A549 (cell line): ENCODE measurements at regions not wholly inside any gene's neighbourhood (a gene's known extent, or its start where the extent isn't known, plus 50 kb on each side); places are given as distances from the start of the nearest gene placed in this dataset.

Experiments
- ATAC-seq, 2 experiments: fragments of 200-7000 bp in 1 of 2; fragments of >200 bp in 1 of 2; cut with Nextera tagmentation in 1 of 2; cut with Tn5 transposase in 1 of 2; 3 replicates each; pipeline versions ENCODE4 v1.8.0 to v1.9.1; 2018 to 2020; ENCODE audit warnings: mild to moderate bottlenecking in 1 of 2, moderate library complexity in 1 of 2
- CTCF ChIA-PET: fragments of 300-600 bp; sonication (Branson Sonifier 250); formaldehyde crosslinking; extraction: SDS; loops from one replicate; lab custom pipeline; 2021; ENCODE audit warnings: antibody characterized with exemption, inconsistent platforms; lab: Yijun Ruan, JAX
- POLR2A ChIA-PET: fragments of 350-600 bp; formaldehyde crosslinking; extraction: SDS; loops from one replicate; lab custom pipeline; 2021; ENCODE audit warnings: antibody characterized with exemption, inconsistent platforms; lab: Yijun Ruan, JAX
- DNase-seq, 2 experiments: peaks; one replicate each; pipeline versions ENCODE4 v3.0.0 to v3.0.0-alpha.2; 2011 to 2016; ENCODE audit warnings: low read depth in 1 of 2, low spot score in 1 of 2
- FAIRE-seq: peaks from 2 replicates; lab custom pipeline; 2011; peaks lifted over from hg19 to GRCh38; lab: Jason Lieb, UNC
- H3K27ac ChIP-seq, 2 experiments: fragments of >200 bp; sonication (Bioruptor Twin); formaldehyde crosslinking; 3 replicates each; pipeline ENCODE4 v1.5.1; 2016 to 2017
- H3K4me1 ChIP-seq: fragments of >200 bp; sonication (Bioruptor Twin); formaldehyde crosslinking; 3 replicates; pipeline ENCODE4 v1.6.1; 2016
- H3K4me2 ChIP-seq: fragments of >200 bp; sonication (Bioruptor Twin); formaldehyde crosslinking; 3 replicates; pipeline ENCODE4 v1.6.1; 2016
- H3K4me3 ChIP-seq: fragments of >200 bp; sonication (Bioruptor Twin); formaldehyde crosslinking; 3 replicates; pipeline ENCODE4 v1.5.1; 2016
- H3K9me3 ChIP-seq: fragments of >200 bp; sonication (Bioruptor Twin); formaldehyde crosslinking; 3 replicates; pipeline ENCODE4 v1.6.1; 2016
- ATOH8 ChIP-seq: fragments of 250-450 bp; sonication (Bioruptor Pico); IDR thresholded peaks from 2 replicates; pipeline ENCODE4 v1.5.0; 2020; ENCODE audit warnings: low read depth, mild to moderate bottlenecking, moderate library complexity
- BCL3 ChIP-seq: fragments of >200 bp; sonication (Bioruptor Twin); formaldehyde crosslinking; IDR thresholded peaks from 3 replicates; pipeline ENCODE4 v1.6.1; 2016
- BHLHE40 ChIP-seq: IDR thresholded peaks from 2 replicates; pipeline ENCODE4 v1.6.1; 2012; ENCODE audit warnings: low read depth, low read length, inconsistent platforms
- CBX2 ChIP-seq: fragments of 200-600 bp; sonication (generic); IDR thresholded peaks from 2 replicates; pipeline ENCODE4 v1.6.1; 2016; ENCODE audit warnings: low read depth, mild to moderate bottlenecking, borderline replicate concordance
- CEBPB ChIP-seq, 2 experiments: fragments of >200 bp in 1 of 2; sonication (Bioruptor Twin) in 1 of 2; formaldehyde crosslinking in 1 of 2; IDR thresholded peaks; 2 replicates each; pipeline ENCODE4 v1.6.1; 2012 to 2016
- CHD4 ChIP-seq: fragments of 200-600 bp; sonication (generic); IDR thresholded peaks from 2 replicates; pipeline ENCODE4 v1.6.1; 2016; ENCODE audit warnings: antibody characterized with exemption, mild to moderate bottlenecking, borderline replicate concordance
- CTCF ChIP-seq: fragments of >200 bp; sonication (Bioruptor Twin); formaldehyde crosslinking; IDR thresholded peaks from 3 replicates; pipeline ENCODE4 v1.5.1; 2016
- EHMT2 ChIP-seq: fragments of 200-600 bp; sonication (generic); IDR thresholded peaks from 2 replicates; pipeline ENCODE4 v1.6.1; 2016; ENCODE audit warnings: antibody characterized with exemption, low read depth, mild to moderate bottlenecking, moderate library complexity
- FOSB ChIP-seq: fragments of 250-450 bp; sonication (Bioruptor Pico); IDR thresholded peaks from 2 replicates; pipeline ENCODE4 v1.5.0; 2020; ENCODE audit warnings: mild to moderate bottlenecking, moderate library complexity
- FOXS1 ChIP-seq: fragments of 250-450 bp; sonication (Bioruptor Pico); IDR thresholded peaks from 2 replicates; pipeline ENCODE4 v1.5.0; 2020; ENCODE audit warnings: mild to moderate bottlenecking, moderate library complexity
- HDAC2 ChIP-seq: fragments of 200-600 bp; sonication (generic); IDR thresholded peaks from 2 replicates; pipeline ENCODE4 v1.6.1; 2016
- HEYL ChIP-seq: fragments of 250-450 bp; sonication (Bioruptor Pico); IDR thresholded peaks from 2 replicates; pipeline ENCODE4 v1.8.0; 2021; ENCODE audit warnings: mild to moderate bottlenecking, moderate library complexity
- HOXA7 ChIP-seq: fragments of 250-450 bp; sonication (Bioruptor Pico); IDR thresholded peaks from 2 replicates; pipeline ENCODE4 v1.5.0; 2020; ENCODE audit warnings: mild to moderate bottlenecking, moderate library complexity
- HOXB13 ChIP-seq: fragments of 250-450 bp; sonication (Bioruptor Pico); IDR thresholded peaks from 2 replicates; pipeline ENCODE4 v1.5.0; 2020; ENCODE audit warnings: low read depth, mild to moderate bottlenecking, moderate library complexity
- HOXB5 ChIP-seq: fragments of 250-450 bp; sonication (Bioruptor Pico); IDR thresholded peaks from 2 replicates; pipeline ENCODE4 v1.5.0; 2020; ENCODE audit warnings: mild to moderate bottlenecking, moderate library complexity
- JUNB ChIP-seq: fragments of >200 bp; sonication (Bioruptor Twin); formaldehyde crosslinking; IDR thresholded peaks from 2 replicates; pipeline ENCODE4 v1.6.1; 2016
- MAFK ChIP-seq: fragments of 450-650 bp; IDR thresholded peaks from 2 replicates; pipeline ENCODE4 v1.6.1; 2014; ENCODE audit not compliant: partially characterized antibody
- NPAS2 ChIP-seq: fragments of 250-450 bp; sonication (Bioruptor Pico); IDR thresholded peaks from 2 replicates; pipeline ENCODE4 v1.8.0; 2022; ENCODE audit warnings: mild to moderate bottlenecking, moderate library complexity, borderline replicate concordance
- NR3C1 ChIP-seq: fragments of >200 bp; sonication (Bioruptor Twin); formaldehyde crosslinking; IDR thresholded peaks from 3 replicates; pipeline ENCODE4 v1.6.1; 2017
- POLR2A ChIP-seq: IDR thresholded peaks from 2 replicates; pipeline ENCODE4 v1.6.1; 2012; ENCODE audit warnings: mild to moderate bottlenecking, low read length
- POLR2AphosphoS2 ChIP-seq: conservative IDR thresholded peaks from 2 replicates; pipeline ENCODE4 v1.6.1; 2012; ENCODE audit warnings: low read length, improper control_type of control experiment, inconsistent platforms
- REST ChIP-seq: fragments of 200-600 bp; sonication (generic); IDR thresholded peaks from 2 replicates; pipeline ENCODE4 v1.6.1; 2016; ENCODE audit warnings: antibody characterized with exemption, mild to moderate bottlenecking, moderate library complexity
- RFX5 ChIP-seq: fragments of 450-650 bp; IDR thresholded peaks from 2 replicates; pipeline ENCODE4 v1.7.1; 2014; ENCODE audit warnings: antibody characterized with exemption, mild to moderate bottlenecking, moderate library complexity
- SREBF2 ChIP-seq: fragments of 450-650 bp; IDR thresholded peaks from 2 replicates; pipeline ENCODE4 v1.6.1; 2014; ENCODE audit warnings: mild to moderate bottlenecking, moderate library complexity
- ZC3H11A ChIP-seq: fragments of 450-650 bp; IDR thresholded peaks from 2 replicates; pipeline ENCODE4 v1.6.1; 2014; ENCODE audit warnings: antibody characterized with exemption, mild to moderate bottlenecking
- ZFP36 ChIP-seq: fragments of 450-650 bp; IDR thresholded peaks from 2 replicates; pipeline ENCODE4 v1.6.1; 2014; ENCODE audit warnings: borderline replicate concordance; ENCODE audit not compliant: partially characterized antibody
- WGBS: methylation state at CpG from one replicate; pipeline ENCODE4 v1.1.6; 2017; ENCODE audit errors: missing lambda C conversion rate; 5-methylcytosine and 5-hydroxymethylcytosine counted together
- TF ChIP-seq, protein P1 (sequence below): fragments of 250-450 bp; sonication (Bioruptor Pico); IDR thresholded peaks from 2 replicates; pipeline ENCODE4 v1.5.0; 2021; ENCODE audit warnings: mild to moderate bottlenecking, moderate library complexity, borderline replicate concordance

GRCh38 chr9:21611891-21612290, 129.8 kb upstream of the IFNE start:
- Histone ChIP-seq H3K9me3 (no peaks in the 10 kb centered on the region), H3K4me2 (no peak overlapping the region), H3K27ac (peak overlapping the region in 1 of 2 experiments; percentile 66; a peak in 4 of 6 replicates), H3K4me1 (peaks cover 79% of the 10 kb centered on the region), H3K4me3 (no peak overlapping the region)
- TF ChIP-seq HDAC2 (no peak), CBX2 (no peak), JUNB (no peak), FOSB (CRISPR knock-in tag) (no peak)
- DNase-seq (no peak), FAIRE-seq (no peak), ATAC-seq (no peak)
- POLR2A ChIA-PET: no interaction called here
- CTCF ChIA-PET: no interaction called here
- WGBS: 80% methylated on average over 1 of the region's 1 CpG

DNA sequence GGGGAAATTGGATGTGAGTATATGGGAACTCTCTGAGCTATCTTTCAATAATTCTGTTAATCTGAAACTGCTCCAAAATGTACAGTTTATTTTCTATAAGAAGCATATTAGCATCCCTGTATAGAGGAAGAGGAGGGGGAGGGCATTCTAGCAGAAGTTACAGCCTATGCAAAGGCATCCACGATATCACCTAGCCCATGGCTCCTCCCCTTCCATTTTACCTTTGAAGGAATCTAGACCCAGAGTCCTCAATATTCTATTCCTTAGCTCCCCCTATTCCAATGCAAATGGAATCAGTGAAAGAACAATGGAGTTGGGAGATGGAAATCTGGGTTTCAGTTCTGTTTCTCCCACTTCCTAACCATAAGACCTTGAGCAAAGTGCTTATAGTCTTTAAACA, 132.9 kb upstream of the IFNE start:
- no peak for DNase-seq
- H3K9me3 ChIP-seq: no peaks in the 10 kb centered on the region
- ChIA-PET POLR2A (no interaction called here), CTCF (interaction anchor here (0.9 kb wide), 1 partner anchor 8 kb away, joined by 3 read pairs; no protein-coding TSS in a partner anchor)
- peak in 1 of 2 experiments; percentile 7; a peak in 1 of 6 replicates for ATAC-seq
- no peak overlapping the region for H3K4me3 ChIP-seq
- FAIRE-seq: peak; percentile 23
- TF ChIP-seq MAFK (no peak), POLR2A (no peak), CEBPB (IDR thresholded peaks at IDR 0.05) (no peak), HOXA7 (no peak), HEYL (CRISPR knock-in tag) (no peak), HOXB13 (CRISPR knock-in tag) (no peak), FOXS1 (no peak), CHD4 (no peak), CTCF (no peak), REST (no peak), BHLHE40 (no peak), HOXB5 (CRISPR knock-in tag) (no peak), EHMT2 (no peak), NPAS2 (CRISPR knock-in tag) (no peak), POLR2AphosphoS2 (no peak), NR3C1 (no peak), ZFP36 (no peak)
- peak overlapping the region; percentile 84 to 86 for H3K27ac ChIP-seq
- peak overlapping the region; percentile 66 for H3K4me2 ChIP-seq
- peaks cover 84% of the 10 kb centered on the region for H3K4me1 ChIP-seq
- WGBS: 26% methylated on average over 1 of the region's 1 CpG

- ChIA-PET CTCF (interaction anchor here (0.9 kb wide), 1 partner anchor 9 kb away, joined by 3 read pairs; no protein-coding TSS in a partner anchor), POLR2A (no interaction called here)
- no peaks in the 10 kb centered on the region for H3K9me3 ChIP-seq
- no peak for FAIRE-seq
- no peak for TF ChIP-seq RFX5
- no peak for TF ChIP-seq SREBF2
- no peak for TF ChIP-seq ZC3H11A
- TF ChIP-seq BCL3: no peak
- no peak for TF ChIP-seq ATOH8 (CRISPR knock-in tag)
- TF ChIP-seq, protein P1, sequence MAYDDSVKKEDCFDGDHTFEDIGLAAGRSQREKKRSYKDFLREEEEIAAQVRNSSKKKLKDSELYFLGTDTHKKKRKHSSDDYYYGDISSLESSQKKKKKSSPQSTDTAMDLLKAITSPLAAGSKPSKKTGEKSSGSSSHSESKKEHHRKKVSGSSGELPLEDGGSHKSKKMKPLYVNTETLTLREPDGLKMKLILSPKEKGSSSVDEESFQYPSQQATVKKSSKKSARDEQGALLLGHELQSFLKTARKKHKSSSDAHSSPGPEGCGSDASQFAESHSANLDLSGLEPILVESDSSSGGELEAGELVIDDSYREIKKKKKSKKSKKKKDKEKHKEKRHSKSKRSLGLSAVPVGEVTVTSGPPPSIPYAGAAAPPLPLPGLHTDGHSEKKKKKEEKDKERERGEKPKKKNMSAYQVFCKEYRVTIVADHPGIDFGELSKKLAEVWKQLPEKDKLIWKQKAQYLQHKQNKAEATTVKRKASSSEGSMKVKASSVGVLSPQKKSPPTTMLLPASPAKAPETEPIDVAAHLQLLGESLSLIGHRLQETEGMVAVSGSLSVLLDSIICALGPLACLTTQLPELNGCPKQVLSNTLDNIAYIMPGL: no peak
- TF ChIP-seq HOXB5 (CRISPR knock-in tag): no peak
- no peak for TF ChIP-seq CEBPB (IDR thresholded peaks at IDR 0.05)
- no peak for TF ChIP-seq MAFK
- WGBS: 79% methylated on average over 4 of the region's 4 CpGs
- H3K4me1 ChIP-seq: peaks cover 84% of the 10 kb centered on the region
- H3K4me3 ChIP-seq: no peak overlapping the region
- peak overlapping the region; percentile 84 to 86 for H3K27ac ChIP-seq
- DNase-seq: no peak
- peak overlapping the region; percentile 66 for H3K4me2 ChIP-seq
- ATAC-seq: peak in 1 of 2 experiments; percentile 2; a peak in 1 of 6 replicates
These were observed 133.3 kb upstream of the IFNE start for GRCh38 chr9:21615446-21615845.
